ENCODE measurements at regions not wholly inside any gene's neighbourhood (a gene's known extent, or its start where the extent isn't known, plus 50 kb on each side); places are given as distances from the start of the nearest gene placed in this dataset.
A peak's percentile ranks its signal among the peaks of the same experiment; 100 is the strongest.

DNA sequence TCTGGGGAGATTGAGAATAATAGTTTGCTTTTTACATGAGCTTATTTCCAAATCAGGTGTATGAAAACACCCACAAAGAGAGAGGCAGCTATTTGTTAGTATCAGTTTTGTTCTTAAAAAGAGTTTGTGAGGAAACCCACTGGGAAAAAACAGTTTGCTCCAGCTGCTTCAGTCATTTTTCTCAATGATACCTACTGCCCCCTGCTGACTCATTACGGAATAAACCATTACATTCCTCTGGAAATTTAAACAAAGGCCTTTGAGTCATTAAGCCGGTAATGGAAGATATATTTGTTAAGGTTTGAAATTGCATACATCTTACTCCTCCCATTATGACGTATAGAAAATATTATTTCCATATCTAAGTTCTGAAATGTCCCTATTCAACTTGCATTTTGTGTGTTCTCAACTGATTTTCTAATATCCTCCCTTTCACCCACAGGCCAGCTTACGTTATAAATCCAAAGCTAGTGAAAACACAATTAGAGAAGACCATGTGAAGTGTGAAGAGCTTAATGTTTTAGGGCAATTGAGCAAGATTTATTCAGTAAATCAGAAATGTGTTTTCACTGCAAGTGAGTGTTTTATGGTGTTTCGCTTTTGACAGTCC, 761.6 kb downstream of the DSC3 start:
- TF ChIP-seq, protein P1, sequence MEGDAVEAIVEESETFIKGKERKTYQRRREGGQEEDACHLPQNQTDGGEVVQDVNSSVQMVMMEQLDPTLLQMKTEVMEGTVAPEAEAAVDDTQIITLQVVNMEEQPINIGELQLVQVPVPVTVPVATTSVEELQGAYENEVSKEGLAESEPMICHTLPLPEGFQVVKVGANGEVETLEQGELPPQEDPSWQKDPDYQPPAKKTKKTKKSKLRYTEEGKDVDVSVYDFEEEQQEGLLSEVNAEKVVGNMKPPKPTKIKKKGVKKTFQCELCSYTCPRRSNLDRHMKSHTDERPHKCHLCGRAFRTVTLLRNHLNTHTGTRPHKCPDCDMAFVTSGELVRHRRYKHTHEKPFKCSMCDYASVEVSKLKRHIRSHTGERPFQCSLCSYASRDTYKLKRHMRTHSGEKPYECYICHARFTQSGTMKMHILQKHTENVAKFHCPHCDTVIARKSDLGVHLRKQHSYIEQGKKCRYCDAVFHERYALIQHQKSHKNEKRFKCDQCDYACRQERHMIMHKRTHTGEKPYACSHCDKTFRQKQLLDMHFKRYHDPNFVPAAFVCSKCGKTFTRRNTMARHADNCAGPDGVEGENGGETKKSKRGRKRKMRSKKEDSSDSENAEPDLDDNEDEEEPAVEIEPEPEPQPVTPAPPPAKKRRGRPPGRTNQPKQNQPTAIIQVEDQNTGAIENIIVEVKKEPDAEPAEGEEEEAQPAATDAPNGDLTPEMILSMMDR (IDR thresholded peaks at IDR 0.05; ENCODE audit: low read depth, low read length, poor library complexity, severe bottlenecking): peak; percentile 69
- TF ChIP-seq EZH2phosphoT487 (IDR thresholded peaks at IDR 0.05; ENCODE audit: borderline replicate concordance, low read length): no peak

Measured in DOHH2 (cell line).